C1 segment of cervical spinal cord (tissue), 14 donors: ENCODE measurements at regions not wholly inside any gene's neighbourhood (a gene's known extent, or its start where the extent isn't known, plus 50 kb on each side); places are given as distances from the start of the nearest gene placed in this dataset.
"Not testable (repeated sequence)": the region's sequence is repeated elsewhere in the genome, so short reads cannot be mapped to it uniquely, and the experiment has no call there.

Source experiments
- DNase-seq, 14 donors: peaks; one replicate each; lab custom pipeline; 2025; lab: John Stamatoyannopoulos, UW

GRCh38 chr1:242813490-242814091 is 289.1 kb upstream of the PLD5 start:
- DNase-seq: no peak

- DNase-seq: no peak
Measured at GRCh38 chr1:242811092-242811840, 286.8 kb upstream of the PLD5 start.

GRCh38 chr1:242806324-242806723 is 281.8 kb upstream of the PLD5 start:
- no peak for DNase-seq

GRCh38 chr1:242805360-242805759 is 280.9 kb upstream of the PLD5 start:
- not testable (repeated sequence) for DNase-seq

- DNase-seq: no peak
Measured at GRCh38 chr1:242802973-242803372, 278.5 kb upstream of the PLD5 start.

GRCh38 chr1:242800521-242800920 is 276.0 kb upstream of the PLD5 start:
- DNase-seq: no peak

GRCh38 chr1:242797856-242798255 is 273.4 kb upstream of the PLD5 start:
- DNase-seq: no peak

GRCh38 chr1:242788771-242789170 is 264.3 kb upstream of the PLD5 start:
- DNase-seq: no peak

GRCh38 chr1:242787968-242788367 is 263.5 kb upstream of the PLD5 start:
- DNase-seq: no peak

GRCh38 chr1:242784807-242785206 is 260.3 kb upstream of the PLD5 start:
- DNase-seq: peak in 2 of 14 donors; percentile 2 to 23

GRCh38 chr1:242784084-242784483 is 259.6 kb upstream of the PLD5 start:
- peak in 3 of 14 donors; percentile 1 to 7 (median 5) for DNase-seq

- DNase-seq: no peak
Measured at GRCh38 chr1:242774256-242774655, 249.8 kb upstream of the PLD5 start.

GRCh38 chr1:242770366-242770765 is 245.9 kb upstream of the PLD5 start:
- no peak for DNase-seq

- DNase-seq: no peak
Measured at GRCh38 chr1:242764161-242764560, 239.7 kb upstream of the PLD5 start.

- DNase-seq: no peak
Measured at GRCh38 chr1:242761556-242761955, 237.1 kb upstream of the PLD5 start.

- DNase-seq: no peak
Measured at GRCh38 chr1:242754926-242755325, 230.4 kb upstream of the PLD5 start.

GRCh38 chr1:242754125-242754524 is 229.6 kb upstream of the PLD5 start:
- no peak for DNase-seq

GRCh38 chr1:242747233-242747632 is 222.7 kb upstream of the PLD5 start:
- DNase-seq: no peak

GRCh38 chr1:242745079-242745478 is 220.6 kb upstream of the PLD5 start:
- DNase-seq: peak in 1 of 14 donors; percentile 79

GRCh38 chr1:242743983-242744780 is 219.7 kb upstream of the PLD5 start:
- DNase-seq: no peak

GRCh38 chr1:242738702-242739645 is 214.5 kb upstream of the PLD5 start:
- no peak for DNase-seq
